ENCODE measurements at regions not wholly inside any gene's neighbourhood (a gene's known extent, or its start where the extent isn't known, plus 50 kb on each side); places are given as distances from the start of the nearest gene placed in this dataset.

GRCh38 chr9:29440449-29440848, 1867.2 kb upstream of the C9orf72 start:
- TF ChIP-seq SRF (IDR thresholded peaks at IDR 0.05; ENCODE audit: low read depth, low read length) (no peak), SATB2 (CRISPR knock-in tag; IDR thresholded peaks at IDR 0.05) (no peak), FOXK1 (CRISPR knock-in tag; IDR thresholded peaks at IDR 0.05; ENCODE audit: borderline replicate concordance, low read depth) (no peak), TOPORS (CRISPR knock-in tag; IDR thresholded peaks at IDR 0.05) (no peak)
